ENCODE measurements at regions not wholly inside any gene's neighbourhood (a gene's known extent, or its start where the extent isn't known, plus 50 kb on each side); places are given as distances from the start of the nearest gene placed in this dataset.
"Not testable (repeated sequence)": the region's sequence is repeated elsewhere in the genome, so short reads cannot be mapped to it uniquely, and the experiment has no call there.

DNA sequence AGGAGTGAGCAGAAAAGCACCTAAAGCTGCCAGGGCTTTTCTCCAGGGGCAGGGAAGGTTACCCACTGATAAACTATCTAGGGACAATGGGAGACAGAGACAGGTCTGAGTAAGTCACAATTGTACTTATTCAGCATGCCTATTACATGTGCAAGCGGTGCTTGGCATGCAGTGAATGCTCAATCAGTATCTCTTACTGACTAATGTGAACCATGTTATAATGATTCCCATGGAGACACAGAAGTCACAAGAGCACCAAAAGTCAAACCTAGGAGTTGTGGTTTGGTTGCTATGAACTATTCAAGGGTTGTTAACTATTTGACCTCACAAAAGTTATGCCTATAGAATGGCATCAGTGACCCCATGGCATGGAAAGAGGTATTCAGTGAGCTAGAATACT lies 50.0 kb upstream of the RASGRP1 start:
- DNase-seq (ENCODE audit: low read depth): no peak

DNA sequence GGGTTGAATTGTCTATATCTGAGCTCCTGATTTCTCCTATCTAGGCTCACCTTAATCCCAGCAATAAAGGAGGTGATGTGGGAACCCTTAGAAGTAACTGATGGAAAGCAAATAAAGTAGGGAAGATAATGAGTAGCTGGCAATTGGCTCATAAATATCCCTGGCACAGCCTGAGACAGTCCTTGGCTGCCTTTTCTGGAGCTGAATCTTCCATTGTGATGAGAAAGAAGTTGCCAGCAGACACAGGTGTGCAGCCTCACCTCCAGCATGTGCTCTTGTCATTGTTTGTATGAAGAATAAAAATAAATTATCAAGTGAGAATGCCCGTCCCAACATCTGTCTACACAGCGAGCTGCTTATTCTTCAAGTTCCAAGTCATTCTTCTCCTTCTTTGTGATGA lies 53.2 kb upstream of the RASGRP1 start:
- DNase-seq (ENCODE audit: low read depth): no peak

DNA sequence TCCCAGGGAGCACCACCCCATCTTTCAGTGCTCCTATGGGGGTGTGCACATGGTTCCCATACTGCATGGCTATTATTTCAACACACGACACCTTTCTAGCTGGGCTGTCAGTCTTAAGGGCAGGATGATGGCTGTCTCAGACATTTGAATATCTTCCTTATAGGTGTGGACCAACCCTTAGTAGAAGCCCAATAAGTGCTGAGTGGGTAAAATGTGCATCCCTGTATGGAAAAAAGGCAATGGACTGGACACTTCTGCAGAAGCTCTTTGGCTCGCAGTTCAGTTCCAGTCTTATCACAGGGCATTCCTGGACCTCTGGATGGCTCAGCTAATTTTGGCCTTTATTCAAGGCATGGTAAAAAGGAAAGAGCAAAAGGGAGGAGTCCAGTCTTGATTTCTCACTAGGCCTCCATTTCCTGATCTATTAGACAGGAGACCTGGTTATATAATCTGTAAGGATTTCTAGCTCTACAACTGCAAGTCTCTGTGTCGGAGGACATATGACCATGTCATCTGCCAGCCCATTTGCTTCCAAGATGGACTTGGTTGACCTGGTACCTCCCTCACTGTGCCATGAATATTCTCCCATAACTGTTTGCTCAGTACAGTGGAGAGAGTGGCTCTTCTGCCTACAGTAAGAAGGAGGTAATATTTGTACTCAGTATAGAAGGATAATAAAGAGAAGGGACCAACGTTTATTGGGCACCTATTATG lies 53.8 kb upstream of the RASGRP1 start:
- no peak for DNase-seq (ENCODE audit: low read depth)

DNA sequence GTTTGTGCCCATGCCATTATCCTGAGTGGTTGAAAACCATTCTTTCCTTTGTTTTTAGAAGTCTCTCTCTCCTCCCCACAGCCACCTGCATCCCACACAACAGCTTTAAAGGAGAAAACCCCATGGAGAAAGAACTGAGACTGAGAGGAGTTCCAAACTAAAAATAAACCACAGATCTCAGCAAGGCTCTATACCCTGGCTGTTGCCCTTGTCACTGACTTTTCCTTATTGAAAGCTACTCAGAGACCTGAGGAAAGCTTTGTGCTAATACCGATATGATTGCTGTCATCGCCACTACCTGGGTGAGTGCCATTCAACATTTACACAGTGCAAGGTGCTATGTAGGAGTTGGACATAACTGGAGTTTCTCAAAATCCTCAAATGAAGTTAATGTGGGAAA lies 55.5 kb upstream of the RASGRP1 start:
- no peak for DNase-seq (ENCODE audit: low read depth)

DNA sequence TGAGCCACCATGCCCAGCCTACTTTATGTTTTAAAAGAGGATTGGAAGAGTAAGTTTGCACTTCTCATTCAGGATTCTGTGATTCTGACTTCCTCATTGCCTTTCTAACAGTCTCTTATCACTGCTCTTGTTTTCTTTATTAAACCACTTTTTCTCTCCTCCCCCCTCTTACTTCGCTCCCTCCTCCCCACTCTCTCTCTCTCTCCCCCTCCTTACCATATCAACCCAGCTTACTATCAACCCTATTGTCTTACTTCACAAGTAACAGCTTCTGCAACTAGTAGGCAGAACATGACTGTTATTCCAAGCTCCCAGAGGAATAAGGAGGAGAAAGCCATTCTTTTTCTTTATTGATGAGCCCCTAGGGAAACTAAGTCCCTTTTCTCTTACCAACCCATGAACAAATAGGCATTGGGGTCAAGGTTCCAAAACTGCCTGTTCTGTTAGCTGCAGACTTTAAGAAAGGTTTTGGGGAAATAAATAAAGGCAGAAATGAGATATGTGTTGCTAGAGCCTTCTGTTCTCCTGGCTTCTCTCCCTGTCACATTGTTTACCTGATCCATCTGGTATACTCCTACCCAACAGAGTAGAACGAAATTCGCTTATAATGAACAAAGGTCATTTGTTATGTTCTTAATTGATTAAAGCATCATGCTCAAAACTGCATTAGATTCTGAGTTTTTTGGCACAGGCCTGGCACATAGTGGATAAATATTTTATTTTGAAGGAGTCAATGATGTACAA lies 56.4 kb upstream of the RASGRP1 start:
- DNase-seq (ENCODE audit: low read depth): no peak

DNA sequence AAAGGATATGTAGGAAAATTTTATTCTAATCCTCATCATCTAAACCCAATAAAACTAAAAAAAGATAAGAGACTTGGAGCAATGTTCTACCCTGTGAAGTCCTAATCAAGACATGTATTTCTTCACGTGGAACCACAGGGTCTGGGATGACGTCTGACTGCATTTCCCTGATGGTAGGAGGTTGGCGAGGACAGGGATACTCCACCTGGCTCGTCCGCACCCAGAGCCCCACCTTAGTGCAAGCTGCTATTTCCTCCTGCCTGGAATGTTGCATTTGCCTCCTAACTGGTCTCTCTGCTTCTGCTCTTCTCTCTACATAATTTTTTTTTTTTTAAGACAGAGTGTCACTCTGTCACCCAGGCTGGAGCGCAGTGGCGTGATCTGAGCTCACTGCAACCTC lies 57.7 kb upstream of the RASGRP1 start:
- DNase-seq (ENCODE audit: low read depth): no peak

DNA sequence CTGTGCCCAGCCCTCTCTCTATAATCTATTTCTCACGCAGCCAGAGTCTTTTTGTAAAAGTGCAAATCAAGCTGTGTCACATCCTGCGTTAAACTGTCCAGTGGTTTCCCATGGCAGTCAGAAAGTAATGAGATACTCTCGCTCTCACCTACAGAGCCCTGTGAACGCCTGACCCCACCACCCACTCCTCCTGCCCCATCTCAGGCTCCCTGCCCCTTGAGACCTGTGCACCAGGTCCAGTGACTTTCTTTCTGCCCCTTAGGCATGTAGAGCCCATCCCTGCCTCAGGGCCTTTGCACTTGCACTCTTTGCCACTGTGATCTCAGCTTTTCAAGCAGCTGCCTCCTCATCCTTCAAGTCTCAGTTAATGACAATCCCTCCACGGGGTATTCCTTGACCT lies 58.3 kb upstream of the RASGRP1 start:
- no peak for DNase-seq (ENCODE audit: low read depth)

DNA sequence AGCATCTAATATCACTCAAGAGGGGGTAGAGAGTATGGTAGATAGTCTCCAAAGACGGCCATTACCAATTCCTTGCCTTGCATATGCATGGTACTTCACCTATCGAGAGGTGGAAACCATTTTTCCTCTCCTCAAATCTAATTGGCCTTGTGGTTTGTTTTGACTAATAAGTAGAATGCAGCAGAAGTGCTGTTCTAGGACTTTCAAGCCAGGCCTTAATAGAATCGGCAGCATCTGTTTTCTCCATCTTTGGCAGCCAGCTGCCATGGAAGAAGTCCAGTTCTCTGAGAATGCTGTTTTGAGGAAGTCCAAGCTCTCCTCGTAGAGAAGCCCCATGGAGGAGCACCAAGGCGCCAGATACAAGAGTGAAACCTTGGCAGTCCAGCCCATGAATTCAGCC lies 59.1 kb upstream of the RASGRP1 start:
- no peak for DNase-seq (ENCODE audit: low read depth)

DNA sequence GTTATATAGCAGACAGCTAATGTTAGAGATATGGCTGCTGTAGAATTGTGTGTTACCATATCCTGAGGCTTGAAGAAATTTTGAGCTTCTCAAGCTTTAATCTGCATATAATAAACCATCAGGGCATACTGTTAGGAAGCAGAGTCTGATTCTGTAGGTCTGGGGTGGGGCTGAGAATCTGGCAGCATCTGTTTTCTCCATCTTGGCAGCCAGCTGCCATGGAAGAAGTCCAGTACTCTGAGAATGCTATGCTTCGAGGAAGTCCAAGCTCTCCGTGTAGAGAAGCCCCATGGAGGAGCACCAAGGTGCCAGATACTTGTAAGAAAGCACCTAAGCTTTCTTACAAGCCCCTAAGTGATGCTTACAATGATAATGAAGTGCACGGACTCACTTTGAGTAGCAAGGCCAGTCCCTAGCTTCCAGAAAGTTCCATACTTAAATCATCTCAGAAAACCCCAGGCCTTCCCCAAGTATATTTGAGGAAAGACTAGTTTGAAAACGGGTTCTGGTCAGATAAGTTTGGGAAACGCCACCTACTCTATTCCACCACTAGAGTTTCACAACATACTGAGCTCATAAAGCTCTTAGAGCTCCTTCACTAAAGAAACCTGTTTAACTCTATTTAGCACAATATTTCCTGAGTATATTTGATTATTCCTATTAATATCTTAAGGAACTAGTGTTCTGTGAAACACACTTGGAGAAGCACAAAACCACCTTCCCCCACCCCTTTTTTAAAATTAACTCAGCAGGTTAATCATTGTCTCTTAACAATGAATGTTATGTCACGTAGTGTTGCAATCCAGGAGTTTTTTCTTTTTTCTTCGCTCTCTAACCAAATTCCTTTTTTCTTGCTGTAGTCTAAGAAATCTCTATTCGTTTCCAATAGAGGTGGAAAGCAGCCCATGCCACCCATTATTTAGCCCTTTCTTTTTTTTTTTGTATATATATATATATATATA lies 59.9 kb upstream of the RASGRP1 start:
- DNase-seq (ENCODE audit: low read depth): no peak

DNA sequence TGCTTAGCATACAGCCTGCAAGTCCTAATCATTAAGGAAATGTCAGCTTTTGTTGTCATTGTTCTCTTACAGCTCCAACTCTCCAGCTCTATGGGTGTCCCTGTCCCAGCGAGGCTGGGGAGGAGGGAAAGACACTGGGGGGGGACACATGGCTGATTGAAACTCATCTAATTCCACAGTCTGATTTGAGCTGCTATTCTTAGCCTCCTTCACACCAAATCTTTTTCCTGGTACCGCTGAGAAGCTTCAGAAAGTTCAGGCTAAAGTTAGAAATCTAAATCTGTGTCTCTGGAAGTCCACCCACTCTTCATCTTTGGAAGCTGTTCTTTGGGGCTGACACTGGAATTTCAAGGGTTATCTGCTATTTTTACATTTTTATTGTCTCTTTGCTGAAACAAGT lies 61.3 kb upstream of the RASGRP1 start:
- no peak for DNase-seq (ENCODE audit: low read depth)

DNA sequence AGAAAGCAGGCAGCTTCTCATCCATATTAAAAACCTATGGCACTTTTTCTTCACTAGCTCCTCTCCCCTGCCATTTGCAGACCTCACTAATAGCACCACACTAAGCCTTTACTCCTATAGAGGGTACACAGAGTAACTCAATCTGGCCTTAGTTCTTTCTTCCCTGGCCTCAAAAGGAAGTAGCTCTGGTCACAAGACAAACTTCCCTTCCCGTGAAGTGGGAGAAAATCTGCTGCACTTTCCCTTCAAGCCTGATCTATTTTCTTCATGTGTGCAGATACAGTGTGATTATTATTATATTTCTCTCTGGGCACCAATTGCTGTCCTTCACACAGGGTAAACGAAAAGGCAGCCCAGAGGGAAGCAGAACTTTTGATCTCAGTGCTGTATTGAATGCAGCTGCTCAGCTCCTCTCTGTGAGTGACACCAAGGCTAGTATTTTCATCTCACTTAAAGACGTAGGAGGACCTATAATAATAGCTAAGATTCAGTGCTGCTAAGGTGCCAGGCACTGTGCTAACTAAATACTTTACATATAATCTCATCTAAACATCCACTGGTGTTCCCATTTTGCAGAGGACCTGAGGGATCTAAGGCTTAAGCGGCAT lies 61.9 kb upstream of the RASGRP1 start:
- DNase-seq (ENCODE audit: low read depth): no peak

DNA sequence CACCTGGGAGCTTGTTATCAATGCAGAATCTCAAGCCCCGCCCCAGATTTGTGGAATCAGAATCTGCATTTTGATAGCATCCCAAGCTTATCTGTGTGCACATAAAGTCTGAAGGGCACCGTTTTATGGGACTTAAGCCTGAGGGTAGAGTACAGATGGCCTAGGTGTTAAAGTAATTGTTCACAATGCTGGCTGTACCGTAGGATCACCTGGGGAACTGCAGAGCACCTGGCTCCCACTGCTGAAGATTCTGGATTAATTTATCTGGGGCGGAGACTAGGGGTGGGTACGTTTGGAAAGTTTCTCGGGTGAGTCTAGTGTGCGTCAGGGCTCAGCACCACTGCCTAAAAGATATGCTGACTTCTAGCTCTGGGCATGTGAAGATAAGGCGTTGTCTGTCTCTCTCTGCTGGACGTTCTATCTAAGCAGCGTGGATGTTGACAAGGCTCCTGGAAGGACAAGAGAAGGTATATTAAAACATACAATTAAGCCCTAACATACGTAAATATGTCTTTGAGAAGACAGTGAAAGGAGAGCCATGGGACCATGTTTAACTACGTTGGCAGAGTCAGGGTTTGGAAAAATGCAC lies 63.2 kb upstream of the RASGRP1 start:
- DNase-seq (ENCODE audit: low read depth): no peak

DNA sequence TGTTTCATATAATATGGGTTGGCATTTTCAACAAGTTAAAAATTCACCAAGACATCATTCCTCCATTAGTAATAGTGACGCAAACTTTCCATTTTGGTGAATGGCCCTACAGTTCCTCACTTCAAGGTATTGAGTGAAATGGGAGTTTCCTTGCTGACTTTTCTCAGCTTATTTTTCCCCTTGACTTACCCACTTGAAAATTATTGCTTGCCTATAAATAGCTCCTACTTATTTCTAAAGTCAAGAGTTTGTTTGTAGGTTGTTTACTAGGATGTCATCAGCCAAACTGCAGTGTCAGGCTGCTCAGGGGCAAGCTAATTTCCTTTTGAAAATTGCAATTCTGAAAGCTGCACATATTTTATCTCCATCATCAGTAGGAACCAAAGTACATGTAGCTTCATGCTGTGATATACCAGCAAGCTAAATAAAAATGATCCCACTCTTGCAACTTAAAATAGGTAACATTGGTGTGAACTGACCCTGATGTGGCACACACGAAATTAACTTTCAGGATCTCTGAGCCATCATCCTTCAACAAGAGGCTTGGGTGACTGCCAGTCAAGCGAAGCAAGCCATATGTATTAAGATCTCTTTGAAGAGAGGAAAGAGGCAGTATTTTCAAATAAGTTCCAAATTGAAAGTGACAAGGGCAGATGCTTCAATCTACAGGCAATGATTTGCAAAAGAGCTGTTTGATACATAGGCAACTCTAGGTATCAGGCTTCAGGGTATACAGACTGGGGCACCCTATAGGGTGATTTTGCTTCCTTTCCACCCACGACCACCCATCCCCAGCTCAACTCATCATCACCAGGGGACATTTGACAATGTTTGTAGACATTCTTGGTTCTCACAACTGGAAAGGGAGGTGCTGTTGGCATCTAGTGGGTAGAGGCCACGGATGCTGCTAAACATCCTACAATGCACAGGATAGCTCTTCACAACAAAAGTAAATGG lies 66.8 kb upstream of the RASGRP1 start:
- DNase-seq (ENCODE audit: low read depth): no peak

DNA sequence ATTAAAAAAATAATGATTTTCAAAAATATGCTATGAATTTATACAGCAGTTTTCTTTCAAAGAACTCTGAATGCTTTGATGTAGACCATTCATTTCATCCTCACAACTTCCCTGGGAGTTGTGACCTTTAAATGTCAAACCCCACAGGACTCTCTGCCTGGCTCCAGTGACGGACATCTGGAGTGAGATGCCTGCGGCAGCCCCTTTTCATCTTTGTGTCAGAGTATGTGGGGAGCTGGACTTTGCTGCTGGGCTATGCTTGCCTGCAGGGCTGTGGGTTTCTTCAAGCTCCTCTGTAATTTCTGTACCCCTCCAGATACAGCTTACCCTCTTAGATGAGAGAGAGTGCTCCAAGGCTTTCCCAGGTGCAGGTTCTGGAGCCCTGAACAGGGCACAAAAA lies 70.6 kb upstream of the RASGRP1 start:
- DNase-seq (ENCODE audit: low read depth): no peak

DNA sequence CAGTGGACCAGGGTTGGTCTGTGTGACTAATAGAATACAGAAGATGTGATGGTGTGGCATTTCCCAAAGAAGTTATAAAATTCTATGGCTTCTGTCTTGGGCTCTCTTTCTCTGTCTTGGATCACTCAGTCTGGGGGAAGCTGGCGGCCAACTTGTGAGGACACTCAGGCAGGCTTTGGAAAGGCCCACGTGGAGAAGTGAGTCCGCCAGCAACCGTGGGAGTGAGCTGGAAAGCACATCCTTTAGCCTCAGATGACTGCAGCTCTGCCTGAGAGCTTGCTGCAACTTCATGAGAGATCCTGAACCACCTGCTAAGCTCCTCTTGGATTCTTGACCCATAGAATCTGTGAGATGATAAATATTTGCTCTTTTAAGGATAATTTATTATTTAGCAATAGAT lies 72.0 kb upstream of the RASGRP1 start:
- no peak for DNase-seq (ENCODE audit: low read depth)

DNA sequence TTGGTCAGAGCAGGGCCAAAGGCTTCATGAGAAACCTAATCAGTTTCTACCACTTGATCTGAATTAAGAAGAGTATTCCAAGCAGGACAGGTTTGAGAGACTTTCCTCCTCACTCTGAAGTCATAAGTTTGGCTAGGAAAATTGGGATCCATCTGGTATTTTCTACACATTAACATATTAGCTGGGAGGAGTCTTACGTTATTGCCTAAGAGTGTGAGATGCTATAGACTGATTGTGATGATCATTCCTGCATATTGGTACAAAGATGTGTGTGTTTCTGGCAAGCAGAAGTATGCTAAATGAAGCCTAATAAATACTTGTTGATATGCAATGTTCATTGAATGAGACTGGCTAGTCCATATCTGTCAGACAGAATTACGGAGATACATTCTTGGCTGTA lies 73.5 kb upstream of the RASGRP1 start:
- no peak for DNase-seq (ENCODE audit: low read depth)

DNA sequence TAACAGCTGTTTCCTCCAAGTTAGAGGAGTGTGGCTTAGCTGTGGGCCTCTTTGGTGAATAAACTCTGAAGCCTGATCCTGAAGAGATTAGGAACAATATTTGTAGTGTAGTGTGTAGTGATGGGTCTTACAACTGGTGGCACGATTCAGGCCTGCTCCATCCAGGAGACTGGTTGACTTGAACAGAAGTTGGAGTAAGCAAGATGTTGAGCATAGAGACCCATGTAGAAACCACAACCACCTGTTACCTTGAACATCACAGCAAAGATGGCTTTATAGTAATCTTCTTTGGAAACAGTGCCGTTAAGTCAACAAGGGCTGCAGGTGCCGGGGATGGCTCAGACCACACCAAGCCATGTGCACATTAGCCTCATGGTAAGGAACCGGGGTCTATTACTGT lies 74.2 kb upstream of the RASGRP1 start:
- DNase-seq (ENCODE audit: low read depth): no peak

DNA sequence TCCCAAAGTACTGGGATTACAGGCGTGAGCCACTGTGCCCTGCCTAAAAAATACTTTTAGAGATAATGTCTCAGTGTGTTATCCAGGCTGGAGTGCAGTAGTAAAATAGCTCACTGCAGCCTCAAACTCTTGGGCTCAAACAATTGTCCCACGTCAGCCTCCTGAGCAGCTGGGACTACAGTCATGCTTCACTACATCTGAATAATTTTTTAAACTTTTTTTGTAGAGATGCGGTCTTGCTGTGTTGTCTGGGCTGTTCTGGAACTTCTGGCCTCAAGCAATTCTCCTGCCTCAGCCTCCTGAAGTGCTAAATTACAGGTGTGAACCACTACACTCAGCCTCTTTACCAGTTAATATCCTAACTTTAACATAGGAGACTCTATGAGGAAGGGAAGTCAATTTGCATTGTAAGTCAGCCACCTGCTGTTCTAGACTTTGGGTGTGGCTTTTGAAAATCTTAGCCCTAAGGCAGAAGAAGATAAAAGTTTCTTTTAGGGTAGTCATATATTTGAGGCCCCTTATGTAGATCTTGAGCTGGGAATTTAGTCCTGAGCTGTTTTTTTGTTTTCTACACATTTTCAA lies 78.2 kb upstream of the RASGRP1 start:
- DNase-seq (ENCODE audit: low read depth): no peak

DNA sequence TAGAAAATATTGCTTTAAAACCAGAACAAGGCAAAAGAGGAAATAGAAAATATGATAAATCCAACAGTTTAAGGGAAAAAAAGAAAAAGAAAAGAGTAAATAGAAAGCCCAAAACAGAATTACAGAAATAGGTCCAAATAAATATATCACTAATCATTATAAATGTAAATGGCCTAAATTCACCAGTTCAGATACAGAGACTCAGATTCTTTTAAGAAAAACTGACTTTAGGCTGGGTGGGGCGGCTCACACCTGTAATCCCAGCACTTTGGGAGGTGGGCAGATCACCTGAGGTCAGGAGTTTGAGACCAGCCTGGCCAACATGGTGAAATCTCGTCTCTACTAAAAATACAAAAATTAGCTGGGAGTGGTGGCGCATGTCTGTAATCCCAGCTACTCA lies 79.7 kb upstream of the RASGRP1 start:
- not testable (repeated sequence) for DNase-seq (ENCODE audit: low read depth)

DNA sequence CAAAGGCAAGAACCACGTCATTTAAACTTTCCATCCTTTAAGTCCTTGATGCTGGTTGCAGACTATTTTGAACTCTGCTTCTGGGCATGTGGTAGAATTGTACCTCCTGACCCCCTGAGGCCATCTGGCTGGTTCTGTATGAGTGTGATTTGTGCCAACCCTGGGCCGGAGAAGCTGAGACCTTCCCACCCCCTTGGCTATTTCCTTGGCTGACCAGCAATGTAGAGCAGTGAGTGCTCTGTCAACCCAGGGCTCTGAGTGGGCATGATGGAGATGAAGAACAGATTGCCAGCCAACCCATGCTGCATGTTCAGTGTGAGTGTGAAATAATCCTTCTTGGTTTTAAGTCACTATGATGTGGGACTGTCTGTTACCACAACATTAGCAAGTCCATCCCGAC lies 82.1 kb upstream of the RASGRP1 start:
- DNase-seq (ENCODE audit: low read depth): no peak
